ENCODE measurements at regions not wholly inside any gene's neighbourhood (a gene's known extent, or its start where the extent isn't known, plus 50 kb on each side); places are given as distances from the start of the nearest gene placed in this dataset.
"Not testable (repeated sequence)": the region's sequence is repeated elsewhere in the genome, so short reads cannot be mapped to it uniquely, and the experiment has no call there.

DNA sequence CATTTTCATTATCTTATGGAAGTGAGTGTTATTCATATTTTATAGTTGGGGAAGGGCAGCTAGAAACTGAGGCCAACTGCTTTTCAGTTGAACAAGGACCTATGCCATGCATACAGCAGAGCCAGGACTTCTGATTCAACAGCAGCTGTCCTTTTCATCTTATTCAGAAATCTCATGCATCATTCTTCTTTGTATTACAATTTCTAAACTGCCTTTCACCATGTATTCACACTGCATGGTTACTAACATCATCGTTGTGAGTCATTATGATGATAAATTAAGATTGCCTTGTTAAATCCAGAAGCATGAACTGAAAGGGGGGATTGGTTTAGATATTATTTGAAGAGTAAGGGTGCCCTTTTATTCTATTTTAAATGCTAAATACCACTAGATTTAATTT lies 1470.1 kb upstream of the GOT2 start:
- DNase-seq: no peak

DNA sequence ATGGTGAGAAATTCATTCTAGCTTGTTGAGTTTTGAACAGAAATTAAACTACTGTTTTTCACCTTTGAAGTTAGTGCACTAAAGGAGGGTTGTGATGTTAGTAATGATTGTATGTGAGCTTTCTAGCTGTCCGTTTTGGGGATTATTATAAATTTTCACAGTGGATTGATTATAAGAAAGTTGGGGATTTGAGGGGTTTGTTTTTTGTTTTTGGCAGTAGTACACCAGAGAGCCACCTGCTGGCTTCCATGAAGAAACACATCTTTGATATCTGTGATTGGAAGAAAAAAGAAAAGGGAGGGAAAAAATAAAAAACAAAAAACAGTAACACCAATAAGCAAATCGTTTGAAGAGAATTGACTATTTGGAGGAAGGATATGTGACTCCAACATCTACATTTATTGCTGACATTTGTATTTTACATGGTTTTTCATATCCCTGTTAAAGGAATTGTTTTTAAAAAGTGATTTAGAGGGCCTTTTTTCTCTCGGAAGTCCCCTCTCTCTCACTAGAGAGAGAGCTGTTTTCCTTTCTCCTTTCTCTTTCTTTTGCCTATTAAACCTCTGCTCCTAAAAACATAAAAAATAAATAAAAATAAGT lies 1469.5 kb upstream of the GOT2 start:
- no peak for DNase-seq

DNA sequence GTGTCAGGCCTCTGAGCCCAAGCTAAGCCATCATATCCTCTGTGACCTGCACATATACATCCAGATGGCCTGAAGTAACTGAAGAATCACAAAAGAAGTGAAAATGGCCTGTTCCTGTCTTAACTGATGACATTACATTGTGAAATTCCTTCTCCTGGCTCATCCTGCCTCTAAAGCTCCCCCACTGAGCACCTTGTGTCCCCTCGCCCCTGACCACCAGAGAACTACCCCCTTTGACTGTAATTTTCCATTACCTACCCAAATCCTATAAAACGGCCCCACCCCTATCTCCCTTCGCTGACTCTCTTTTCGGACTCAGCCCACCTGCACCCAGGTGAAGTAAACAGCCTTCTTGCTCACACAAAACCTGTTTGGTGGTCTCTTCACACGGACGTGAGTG lies 1466.6 kb upstream of the GOT2 start:
- DNase-seq: not testable (repeated sequence)

- DNase-seq: no peak
Observed at GRCh38 chr16:60200161-60200560, 1466.0 kb upstream of the GOT2 start.

GRCh38 chr16:60199150-60199549 lies 1465.0 kb upstream of the GOT2 start:
- DNase-seq: no peak

DNA sequence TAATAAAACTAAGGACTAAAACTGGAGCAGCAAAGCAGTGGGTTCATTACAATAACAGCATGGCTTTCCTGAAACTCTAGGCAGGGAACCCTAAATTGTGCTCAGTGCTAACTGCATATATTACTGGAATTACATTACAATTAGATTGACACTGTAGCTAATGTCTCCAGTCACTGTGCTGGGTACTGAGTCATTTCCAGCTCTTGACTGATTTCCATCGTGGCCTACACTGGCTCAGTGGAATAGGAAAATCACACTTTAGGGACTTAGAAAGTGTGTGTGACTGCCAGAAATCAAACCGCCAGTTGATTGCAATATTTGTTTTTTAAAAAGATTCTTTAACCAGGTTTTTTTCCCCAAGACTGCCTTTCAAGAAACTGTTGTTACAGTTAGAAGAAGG lies 1447.4 kb upstream of the GOT2 start:
- DNase-seq: no peak

DNA sequence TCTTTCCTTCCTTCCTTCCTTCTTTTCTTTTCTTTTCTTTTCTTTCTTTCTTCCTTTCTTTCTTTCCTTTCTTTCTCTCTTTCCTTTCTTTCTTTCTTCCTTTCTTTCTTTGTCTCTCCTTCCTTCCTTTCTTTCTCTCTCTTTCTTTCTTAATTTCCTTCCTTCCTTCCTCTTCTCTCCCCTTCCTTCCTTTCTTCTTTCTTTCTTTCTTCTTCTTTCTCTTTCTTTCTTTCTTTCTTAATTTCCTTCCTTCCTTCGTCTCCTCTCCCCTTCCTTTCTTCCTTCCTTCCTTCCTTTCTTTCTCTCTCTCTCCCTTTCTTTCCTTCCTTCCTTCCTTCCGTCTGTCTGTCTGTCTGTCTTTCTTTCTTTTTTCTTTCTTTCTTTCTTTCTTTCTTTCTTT lies 1446.5 kb upstream of the GOT2 start:
- no peak for DNase-seq

DNA sequence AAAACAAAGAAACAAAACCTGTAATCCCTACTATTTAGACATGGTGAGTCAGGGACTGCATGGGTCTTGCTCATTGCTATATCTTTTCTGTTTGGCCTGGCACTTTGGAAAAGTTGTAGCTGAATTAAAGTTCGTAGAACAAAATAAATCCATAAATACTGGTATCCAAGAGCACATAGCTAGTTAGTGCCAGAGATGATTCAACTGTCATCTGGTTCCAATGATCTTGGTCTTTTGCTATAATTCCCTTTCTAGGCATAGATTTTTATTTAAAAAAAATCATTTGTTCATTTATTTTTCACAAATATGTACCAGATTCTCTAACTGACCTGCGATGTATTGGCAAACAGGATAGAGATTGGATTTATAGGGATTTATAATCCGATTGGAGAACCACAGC lies 1436.1 kb upstream of the GOT2 start:
- no peak for DNase-seq

- no peak for DNase-seq
Observed at GRCh38 chr16:60166111-60166510, 1432.0 kb upstream of the GOT2 start.

DNA sequence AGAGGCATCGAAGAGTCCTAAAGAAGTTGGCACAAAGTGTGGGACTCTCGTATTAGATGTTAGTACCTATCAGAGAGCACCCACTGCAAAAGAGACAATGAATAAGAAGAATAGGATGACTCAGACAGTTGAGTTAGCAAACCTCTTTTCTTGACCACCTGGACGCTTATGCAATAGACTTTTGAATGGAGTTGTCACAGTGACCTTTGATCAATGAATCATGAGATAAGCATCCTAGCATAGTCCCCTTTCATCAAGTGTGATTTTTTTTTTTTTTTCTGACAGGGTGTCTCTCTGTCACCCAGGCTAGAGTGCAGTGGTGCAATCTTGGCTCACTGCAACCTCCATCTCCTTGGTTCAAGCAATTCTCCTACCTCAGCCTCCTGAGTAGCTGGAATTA lies 1417.9 kb upstream of the GOT2 start:
- DNase-seq: no peak

GRCh38 chr16:60150907-60151306 lies 1416.8 kb upstream of the GOT2 start:
- DNase-seq: no peak

DNA sequence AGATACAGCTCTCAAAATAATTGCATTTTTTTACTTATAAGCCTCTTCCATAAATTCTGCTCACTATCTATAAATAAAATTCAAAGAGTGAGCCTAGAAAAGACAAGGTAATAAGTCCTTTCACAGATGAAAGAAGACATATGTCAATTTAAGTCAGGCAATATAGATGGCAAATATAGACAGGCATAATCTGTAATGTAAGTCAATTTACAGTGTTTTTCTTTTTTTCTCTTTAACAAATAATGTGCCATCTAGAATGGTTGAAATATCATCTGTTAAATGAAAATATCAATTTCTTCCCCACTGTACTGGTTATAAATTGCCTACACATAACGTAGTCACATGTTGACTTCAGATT lies 1409.2 kb upstream of the GOT2 start:
- DNase-seq: no peak

GRCh38 chr16:60142619-60143347 lies 1408.7 kb upstream of the GOT2 start:
- DNase-seq: no peak

DNA sequence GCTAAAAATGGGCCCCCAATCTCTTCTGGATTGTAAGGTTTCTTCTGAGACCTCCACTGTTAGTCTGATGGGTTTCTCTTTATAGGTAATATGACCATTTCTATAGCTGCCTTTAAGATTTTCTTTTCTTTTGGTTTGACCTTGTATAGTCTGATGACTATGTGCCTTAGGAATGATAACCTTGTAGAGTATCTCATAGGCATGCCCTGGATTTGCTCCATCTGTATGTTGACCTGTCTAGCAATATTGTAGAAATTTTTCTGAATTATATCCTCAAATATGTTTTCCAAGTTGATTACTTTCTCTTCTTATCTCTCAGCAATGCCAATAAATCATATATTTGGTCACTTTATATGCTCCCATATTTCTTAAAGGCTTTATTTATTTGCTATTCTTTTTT lies 1403.8 kb upstream of the GOT2 start:
- no peak for DNase-seq

DNA sequence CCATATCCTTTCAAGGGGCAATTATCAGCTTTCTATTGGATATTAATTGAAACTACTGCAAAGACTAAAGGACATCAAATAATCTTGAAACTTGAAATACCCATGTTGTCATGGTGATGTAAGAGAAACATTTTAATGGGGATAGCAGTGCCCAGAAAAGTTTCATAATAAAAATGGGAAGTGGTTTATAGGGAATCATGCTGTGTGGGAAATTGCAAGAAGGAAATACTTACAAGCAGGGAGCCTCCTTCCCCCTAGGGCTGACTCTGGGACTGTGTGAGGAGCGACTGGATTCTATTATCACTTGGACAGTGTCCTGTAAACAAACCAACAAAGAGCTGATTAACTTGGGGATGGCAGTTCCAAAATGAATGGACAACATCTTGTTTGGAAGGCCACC lies 1393.1 kb upstream of the GOT2 start:
- DNase-seq: no peak

DNA sequence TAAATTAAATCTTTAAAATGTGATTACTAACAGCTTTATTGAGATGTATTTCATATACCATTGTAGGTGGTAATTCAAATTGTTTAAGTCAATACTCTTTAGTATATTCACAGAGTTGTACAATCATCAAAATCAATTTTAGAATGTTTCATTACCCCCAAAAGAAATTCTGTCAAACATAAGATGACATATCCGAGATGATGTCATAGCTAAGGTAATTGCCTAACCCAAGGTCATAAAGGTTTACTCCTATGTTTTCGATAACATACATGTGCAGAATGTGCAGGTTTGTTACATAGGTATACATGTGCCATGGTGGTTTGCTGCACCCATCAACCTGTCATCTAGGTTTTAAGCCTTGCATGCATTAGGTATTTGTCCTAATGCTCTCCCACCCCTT lies 1392.0 kb upstream of the GOT2 start:
- not testable (repeated sequence) for DNase-seq

DNA sequence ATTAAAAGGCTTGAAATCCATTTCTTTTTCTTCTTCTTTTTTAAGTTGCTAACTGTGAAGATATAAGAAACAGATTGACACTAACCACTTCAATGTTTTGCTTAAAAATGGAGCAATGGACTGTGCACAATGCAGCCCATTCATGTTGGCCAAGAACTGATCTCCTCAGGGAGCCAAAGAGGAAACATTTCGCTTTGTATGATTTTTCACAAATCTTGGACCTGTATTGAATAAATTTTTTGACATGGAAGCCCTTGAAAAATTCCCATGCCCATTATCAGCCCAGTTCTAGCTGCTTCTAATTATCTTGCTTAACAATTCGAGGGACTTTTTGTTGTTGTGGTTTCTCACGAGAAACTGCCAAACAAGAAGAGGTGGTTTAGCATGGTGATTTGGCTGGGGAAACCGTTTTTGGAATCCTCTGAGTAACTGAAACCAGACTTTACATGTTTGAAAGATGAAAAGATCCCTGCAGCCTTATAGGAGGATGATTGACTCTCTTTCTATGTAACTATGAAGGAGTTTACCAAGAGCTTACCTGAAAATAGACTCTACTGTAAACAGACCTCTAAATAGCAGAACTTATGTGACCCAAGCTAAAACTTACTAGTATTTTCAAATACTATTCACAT lies 1389.4 kb upstream of the GOT2 start:
- no peak for DNase-seq

DNA sequence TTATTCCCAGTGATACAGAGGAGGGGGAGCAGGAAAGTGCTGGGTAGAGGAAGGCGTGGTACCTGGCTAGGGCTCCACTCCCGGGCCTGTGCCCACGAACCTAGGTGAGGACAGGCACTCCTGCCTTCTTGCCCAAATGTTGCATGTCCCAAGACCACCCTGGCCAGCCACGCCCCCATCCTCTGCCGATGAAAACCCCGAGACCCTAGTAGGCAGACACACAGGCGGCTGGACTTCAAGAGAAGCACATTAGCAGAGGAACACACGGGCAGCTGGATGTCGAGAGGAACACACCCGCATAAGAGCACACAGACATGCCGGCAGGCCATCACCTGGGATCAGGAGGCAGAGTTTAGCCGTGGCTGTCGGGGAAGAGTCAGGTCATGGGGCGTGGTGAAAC lies 1386.5 kb upstream of the GOT2 start:
- no peak for DNase-seq

DNA sequence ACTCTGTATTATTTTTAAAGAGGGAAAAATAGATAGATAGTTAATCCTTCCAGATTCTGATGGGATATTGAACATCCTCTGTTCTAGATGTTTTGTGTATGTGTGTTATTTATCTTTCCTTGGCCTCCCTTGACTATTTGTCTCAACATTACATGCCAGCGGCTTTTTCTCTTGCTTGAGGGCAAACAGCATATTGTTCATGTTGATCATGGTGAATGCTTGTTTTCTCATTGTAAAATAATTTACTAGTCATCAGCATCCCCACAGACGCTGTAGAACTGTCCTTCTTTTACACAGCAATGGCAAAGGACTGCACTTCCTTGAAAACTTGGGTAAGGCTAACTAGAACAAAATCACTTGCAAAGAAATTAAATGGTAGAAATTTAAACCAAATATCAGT lies 1376.4 kb upstream of the GOT2 start:
- DNase-seq: no peak

GRCh38 chr16:60107871-60108270 lies 1373.8 kb upstream of the GOT2 start:
- DNase-seq: no peak

DNA sequence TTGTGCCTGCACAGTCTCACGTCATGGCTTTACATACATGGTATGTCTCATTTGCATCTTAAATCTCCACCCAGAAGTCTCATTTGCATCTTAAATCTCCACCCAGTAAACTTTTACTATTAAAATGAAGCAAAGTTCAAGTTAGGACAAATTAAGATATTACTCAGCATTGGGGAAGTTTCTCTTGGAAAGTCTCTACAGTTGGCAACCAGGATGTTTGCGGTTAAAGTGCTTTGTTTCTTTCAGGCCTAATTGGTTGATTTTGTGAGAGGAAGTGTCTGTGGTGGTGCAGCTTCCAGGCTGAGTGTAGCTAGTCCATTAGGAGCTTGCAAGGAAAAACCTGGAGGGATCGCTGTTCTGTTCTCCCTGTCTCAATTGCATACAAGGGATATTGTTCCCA lies 1373.3 kb upstream of the GOT2 start:
- no peak for DNase-seq

- DNase-seq: no peak
Observed at GRCh38 chr16:60100371-60100770, 1366.3 kb upstream of the GOT2 start.

DNA sequence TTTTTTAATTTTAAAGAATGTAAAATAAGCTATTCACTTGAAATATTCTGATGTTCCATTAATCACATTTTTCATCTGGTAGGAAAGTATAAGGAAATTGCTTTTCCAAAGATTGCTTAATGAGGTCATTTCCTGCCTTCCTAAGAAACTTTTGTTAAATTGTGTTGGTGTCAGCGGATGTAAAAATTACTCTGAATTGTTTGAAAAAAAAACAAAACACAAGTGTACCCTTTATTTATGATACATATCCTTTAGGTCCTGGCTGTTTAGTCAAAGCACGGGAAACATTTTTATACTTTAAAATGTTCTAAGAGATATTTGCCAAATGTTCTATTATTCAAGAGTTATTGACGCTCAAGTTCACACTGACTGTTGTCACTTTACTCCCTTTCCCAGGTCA lies 1357.4 kb upstream of the GOT2 start:
- no peak for DNase-seq

DNA sequence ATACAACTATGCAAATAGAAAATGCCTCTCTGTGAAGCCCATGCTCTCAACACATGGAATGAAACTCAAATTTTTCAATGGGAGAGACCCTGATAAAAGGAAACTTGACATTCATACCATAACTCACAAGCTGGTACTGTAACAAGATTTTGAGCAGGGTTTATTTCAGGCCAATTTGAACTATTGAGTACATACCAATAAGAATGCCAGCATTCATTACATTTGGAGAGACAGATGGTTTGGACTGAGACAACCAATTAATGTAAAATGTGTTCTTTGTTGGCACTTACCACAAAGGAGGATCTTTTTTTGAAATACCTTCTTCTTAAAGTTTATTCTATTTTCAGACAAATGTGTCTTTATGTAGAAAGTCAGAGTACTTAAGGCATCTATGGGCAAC lies 1357.0 kb upstream of the GOT2 start:
- no peak for DNase-seq

DNA sequence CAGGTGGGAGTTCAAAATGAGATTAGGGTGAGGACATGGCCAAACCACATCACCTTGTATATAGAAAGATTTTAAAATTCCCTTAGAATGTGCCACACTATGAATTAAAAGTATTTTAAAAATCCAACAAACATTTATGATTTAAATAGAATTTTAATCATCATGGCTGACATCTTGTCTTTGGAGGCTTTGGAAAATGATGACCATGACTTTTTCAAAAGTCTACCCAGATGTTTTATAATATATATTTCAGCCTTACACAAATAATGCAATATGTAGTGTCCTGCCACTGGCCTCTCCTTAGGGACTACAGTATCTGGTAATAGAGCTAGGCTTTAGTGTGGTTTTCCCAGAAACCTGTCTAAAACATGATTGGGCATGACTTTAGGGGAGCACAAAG lies 1353.4 kb upstream of the GOT2 start:
- no peak for DNase-seq

Data from activated CD8-positive, alpha-beta memory T cell treated with anti-CD3 and anti-CD28 coated beads, Interleukin-2, amount 50 U/mL, for 48 hours (primary cell).